OCI-LY3 (cell line): ENCODE measurements at regions not wholly inside any gene's neighbourhood (a gene's known extent, or its start where the extent isn't known, plus 50 kb on each side); places are given as distances from the start of the nearest gene placed in this dataset.
A peak's percentile ranks its signal among the peaks of the same experiment; 100 is the strongest.
"Not testable (repeated sequence)": the region's sequence is repeated elsewhere in the genome, so short reads cannot be mapped to it uniquely, and the experiment has no call there.

ENCODE experiments used
- H2AFZ ChIP-seq: fragments of 200-600, 300-600 bp; shearing (Covaris generic); 2 replicates; pipeline ENCODE4 v1.6.0; 2014; ENCODE audit warnings: antibody characterized with exemption, low read depth, low read length
- H3K27ac ChIP-seq: fragments of 200-600, 300-600 bp; sonication (generic); 2 replicates; pipeline ENCODE4 v1.5.1; 2014; ENCODE audit warnings: mild to moderate bottlenecking, low read length, moderate library complexity, mixed read lengths
- H3K27me3 ChIP-seq: fragments of 200-600, 300-600 bp; sonication (generic); 2 replicates; pipeline ENCODE4 v1.6.1; 2014; ENCODE audit warnings: low read depth, low read length, mixed read lengths
- H3K36me3 ChIP-seq: fragments of 200-600, 300-600 bp; sonication (generic); replicated peaks from 2 replicates; pipeline ENCODE3; 2014; ENCODE audit warnings: low read depth, low read length, mixed read lengths
- H3K4me1 ChIP-seq: fragments of 300-600, 200-600 bp; sonication (generic); 2 replicates; pipeline ENCODE4 v1.6.1; 2014; ENCODE audit warnings: low read length, mixed read lengths
- H3K4me2 ChIP-seq: fragments of 200-600, 300-600 bp; sonication (generic); 2 replicates; pipeline ENCODE4 v1.6.1; 2014; ENCODE audit warnings: low read length, mixed read lengths
- H3K4me3 ChIP-seq: fragments of 300-600, 200-600 bp; sonication (generic); 2 replicates; pipeline ENCODE4 v1.5.1; 2014; ENCODE audit warnings: antibody characterized with exemption, mild to moderate bottlenecking, low read length, moderate library complexity
- H3K79me2 ChIP-seq: fragments of 300-600, 200-600 bp; shearing (Covaris generic); 2 replicates; pipeline ENCODE4 v1.6.1; 2014; ENCODE audit warnings: mild to moderate bottlenecking, low read length, mixed read lengths
- H3K9ac ChIP-seq: fragments of 300-600, 200-600 bp; shearing (Covaris generic); 2 replicates; pipeline ENCODE4 v1.6.0; 2014; ENCODE audit warnings: mild to moderate bottlenecking, low read length, moderate library complexity
- H3K9me3 ChIP-seq: fragments of 200-600, 300-600 bp; shearing (Covaris generic); 2 replicates; pipeline ENCODE4 v1.6.1; 2014; ENCODE audit warnings: low read length, mixed read lengths; ENCODE audit not compliant: insufficient read depth
- H4K20me1 ChIP-seq: fragments of 200-600, 300-600 bp; sonication (generic); 2 replicates; pipeline ENCODE4 v1.6.1; 2016; ENCODE audit warnings: low read length, mixed read lengths; ENCODE audit not compliant: insufficient read depth
- EZH2phosphoT487 ChIP-seq: fragments of 200-600 bp; shearing (Covaris generic); IDR thresholded peaks from 2 replicates; pipeline ENCODE4 v1.6.1; 2018; ENCODE audit warnings: antibody characterized with exemption, mixed run types, low read depth
- TF ChIP-seq, protein P1 (sequence below): fragments of 200-600, 300-600 bp; sonication (generic); IDR thresholded peaks from 2 replicates; pipeline ENCODE4 v1.5.1; 2014; ENCODE audit warnings: antibody characterized with exemption, low read length, low read depth

- not testable (repeated sequence) for H3K4me3 ChIP-seq, H3K4me2 ChIP-seq, H4K20me1 ChIP-seq, H3K79me2 ChIP-seq, H3K9ac ChIP-seq, H3K36me3 ChIP-seq, H3K4me1 ChIP-seq, H3K27ac ChIP-seq, H3K9me3 ChIP-seq, H2AFZ ChIP-seq, H3K27me3 ChIP-seq
These were observed 471.8 kb upstream of the CHD1 start for GRCh38 chr5:99400571-99400970.

DNA sequence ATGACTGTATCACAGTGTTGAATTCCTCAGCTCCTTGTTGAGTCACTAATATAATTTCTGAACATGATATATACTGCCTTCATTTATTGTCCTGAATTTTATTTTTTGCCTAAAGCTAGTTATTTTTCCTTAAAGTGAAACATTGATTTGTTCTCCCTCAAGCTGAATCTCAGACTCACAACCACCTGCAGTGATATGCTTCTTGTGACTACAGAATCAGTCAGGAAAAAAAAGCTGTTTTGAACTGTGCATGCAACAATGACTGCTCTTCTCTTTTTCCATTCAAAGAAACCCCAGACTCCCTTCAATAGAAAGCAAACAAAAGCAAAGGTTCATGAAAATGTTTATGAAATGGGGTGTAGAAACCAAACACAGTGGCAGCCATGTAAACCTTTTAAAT, 470.2 kb upstream of the CHD1 start:
- no peaks in the 10 kb centered on the region for H3K4me1 ChIP-seq
- no peak overlapping the region for H3K4me2 ChIP-seq
- no peak overlapping the region for H2AFZ ChIP-seq
- TF ChIP-seq, protein P1, sequence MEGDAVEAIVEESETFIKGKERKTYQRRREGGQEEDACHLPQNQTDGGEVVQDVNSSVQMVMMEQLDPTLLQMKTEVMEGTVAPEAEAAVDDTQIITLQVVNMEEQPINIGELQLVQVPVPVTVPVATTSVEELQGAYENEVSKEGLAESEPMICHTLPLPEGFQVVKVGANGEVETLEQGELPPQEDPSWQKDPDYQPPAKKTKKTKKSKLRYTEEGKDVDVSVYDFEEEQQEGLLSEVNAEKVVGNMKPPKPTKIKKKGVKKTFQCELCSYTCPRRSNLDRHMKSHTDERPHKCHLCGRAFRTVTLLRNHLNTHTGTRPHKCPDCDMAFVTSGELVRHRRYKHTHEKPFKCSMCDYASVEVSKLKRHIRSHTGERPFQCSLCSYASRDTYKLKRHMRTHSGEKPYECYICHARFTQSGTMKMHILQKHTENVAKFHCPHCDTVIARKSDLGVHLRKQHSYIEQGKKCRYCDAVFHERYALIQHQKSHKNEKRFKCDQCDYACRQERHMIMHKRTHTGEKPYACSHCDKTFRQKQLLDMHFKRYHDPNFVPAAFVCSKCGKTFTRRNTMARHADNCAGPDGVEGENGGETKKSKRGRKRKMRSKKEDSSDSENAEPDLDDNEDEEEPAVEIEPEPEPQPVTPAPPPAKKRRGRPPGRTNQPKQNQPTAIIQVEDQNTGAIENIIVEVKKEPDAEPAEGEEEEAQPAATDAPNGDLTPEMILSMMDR: no peak
- no peak for TF ChIP-seq EZH2phosphoT487
- H3K4me3 ChIP-seq: no peak overlapping the region
- no peaks in the 10 kb centered on the region for H3K27me3 ChIP-seq
- no peaks in the 10 kb centered on the region for H3K79me2 ChIP-seq
- no peaks in the 10 kb centered on the region for H3K36me3 ChIP-seq
- H4K20me1 ChIP-seq: no peaks in the 10 kb centered on the region
- no peak overlapping the region for H3K9ac ChIP-seq
- no peak overlapping the region for H3K27ac ChIP-seq
- H3K9me3 ChIP-seq: no peaks in the 10 kb centered on the region

GRCh38 chr5:99386406-99387077, 457.7 kb upstream of the CHD1 start:
- no peaks in the 10 kb centered on the region for H3K4me1 ChIP-seq
- no peak overlapping the region for H3K4me2 ChIP-seq
- H3K9ac ChIP-seq: no peak overlapping the region
- H3K4me3 ChIP-seq: no peak overlapping the region
- H3K27me3 ChIP-seq: no peaks in the 10 kb centered on the region
- no peak for TF ChIP-seq EZH2phosphoT487
- TF ChIP-seq, protein P1: no peak
- H3K36me3 ChIP-seq: no peaks in the 10 kb centered on the region
- no peaks in the 10 kb centered on the region for H3K79me2 ChIP-seq
- H3K9me3 ChIP-seq: no peaks in the 10 kb centered on the region
- no peak overlapping the region for H3K27ac ChIP-seq
- H2AFZ ChIP-seq: no peak overlapping the region
- H4K20me1 ChIP-seq: no peaks in the 10 kb centered on the region

DNA sequence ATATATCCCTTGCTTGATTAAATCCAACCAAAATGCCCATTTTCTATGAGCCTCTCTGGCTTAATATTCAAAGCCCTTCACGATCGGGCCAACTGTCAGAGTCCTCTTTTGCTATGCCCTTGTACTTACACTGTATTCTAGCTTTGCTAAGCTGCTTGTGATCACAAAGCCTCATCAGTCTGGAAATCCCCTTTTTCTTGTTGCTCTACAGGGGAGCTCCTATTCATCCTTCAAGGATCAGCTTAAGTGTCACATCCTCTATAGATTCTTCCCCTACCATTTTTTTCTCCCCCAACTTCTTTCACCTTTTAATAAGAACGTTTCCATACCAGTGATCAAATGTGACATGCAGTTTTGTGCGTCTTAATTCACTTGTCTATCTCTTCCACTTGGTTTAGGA, 450.4 kb upstream of the CHD1 start:
- Histone ChIP-seq H3K4me3 (peak overlapping the region; percentile 27; the same call in 1 of the 2 replicates), H4K20me1 (no peaks in the 10 kb centered on the region), H3K4me2 (peak overlapping the region; percentile 43), H3K4me1 (peaks cover 8% of the 10 kb centered on the region; the same call in 1 of the 2 replicates), H3K36me3 (no peaks in the 10 kb centered on the region), H3K79me2 (no peaks in the 10 kb centered on the region), H3K27ac (no peak overlapping the region), H3K9ac (no peak overlapping the region), H3K9me3 (no peaks in the 10 kb centered on the region), H2AFZ (no peak overlapping the region), H3K27me3 (no peaks in the 10 kb centered on the region)
- TF ChIP-seq EZH2phosphoT487: no peak
- TF ChIP-seq, protein P1: no peak
